ENCODE measurements at regions not wholly inside any gene's neighbourhood (a gene's known extent, or its start where the extent isn't known, plus 50 kb on each side); places are given as distances from the start of the nearest gene placed in this dataset.

GRCh38 chr9:129387822-129388221, 209.8 kb upstream of the IER5L start:
- Histone ChIP-seq H3K14ac (replicated peaks; ENCODE audit: low read depth, low read length) (no peak overlapping the region), H2AFZ (replicated peaks; ENCODE audit: low read length, poor library complexity) (no peak overlapping the region), H3K79me1 (ENCODE audit: low read depth in 1 of 2, low read length in 2 of 2) (no peaks in the 10 kb centered on the region), H3K27me3 (ENCODE audit: control insufficient read depth, insufficient read depth, low read length) (no peaks in the 10 kb centered on the region), H2BK120ac (ENCODE audit: low read depth, low read length) (no peak overlapping the region), H3K23ac (ENCODE audit: low read depth, low read length) (no peak overlapping the region), H3K4me1 (ENCODE audit: control insufficient read depth, insufficient read depth, low read length) (peaks cover 4% of the 10 kb centered on the region; the same call in 1 of the 2 replicates), H3K18ac (ENCODE audit: low read depth, low read length) (no peak overlapping the region), H2AK5ac (ENCODE audit: low read depth, low read length) (no peak overlapping the region), H3K9me1 (ENCODE audit: insufficient read depth, low read length) (no peaks in the 10 kb centered on the region), H3K4me2 (ENCODE audit: low read depth, low read length) (no peak overlapping the region), H2BK5ac (ENCODE audit: low read depth, low read length, poor library complexity, severe bottlenecking) (no peak overlapping the region), H3K36me3 (ENCODE audit: control insufficient read depth, insufficient read depth, low read length) (no peaks in the 10 kb centered on the region), H3K9me3 (ENCODE audit: control insufficient read depth, insufficient read depth, low read length) (no peaks in the 10 kb centered on the region), H2BK20ac (ENCODE audit: low read depth, low read length) (no peak overlapping the region), H3K56ac (ENCODE audit: extremely low read depth, insufficient read depth, low read length) (no peak overlapping the region), H4K20me1 (ENCODE audit: insufficient read depth, low read length) (no peaks in the 10 kb centered on the region), H2BK15ac (ENCODE audit: low read depth, low read length) (no peak overlapping the region), H3K9ac (ENCODE audit: low read depth, low read length) (no peak overlapping the region), H3K4ac (ENCODE audit: low read depth, low read length) (no peak overlapping the region), H4K91ac (ENCODE audit: insufficient read depth, low read depth, low read length) (no peak overlapping the region), H3K4me3 (ENCODE audit: insufficient read depth, low read depth, low read length) (no peak overlapping the region), H3K27ac (ENCODE audit: insufficient read depth, low read length) (no peak overlapping the region), H4K8ac (ENCODE audit: low read depth in 2 of 2, low read length in 2 of 2) (no peak overlapping the region), H4K5ac (ENCODE audit: low read depth, low read length) (no peak overlapping the region), H2AK9ac (replicated peaks; ENCODE audit: low read depth, low read length, poor library complexity) (no peak overlapping the region)
- no CpG with 5 or more reads among the region's 3 CpGs for WGBS, 2 experiments (ENCODE audit: extremely low coverage in 2 of 2, insufficient read length in 1 of 2)
- DNase-seq: no peak
- BruUV-seq (replicated peaks): no TSS peak
- CTCF ChIA-PET: no interaction called here
- TF ChIP-seq NFE2L2 (IDR thresholded peaks at IDR 0.05; ENCODE audit: low read depth, low read length): no peak
- no peak for TF ChIP-seq RFX5 (IDR thresholded peaks at IDR 0.05; ENCODE audit: low read depth, low read length)
- no peak for TF ChIP-seq CTCF (conservative IDR thresholded peaks at IDR 0.05; ENCODE audit: low read depth, low read length)
- TF ChIP-seq CHD1 (IDR thresholded peaks at IDR 0.05; ENCODE audit: low read depth, low read length): no peak
- TF ChIP-seq MXI1 (IDR thresholded peaks at IDR 0.05; ENCODE audit: borderline replicate concordance, low read depth, low read length): no peak
- dilution Hi-C loops (cut with HindIII; ENCODE audit: low sequenced_read_pairs, unreplicated experiment): no loop called here
- intact Hi-C loops (cut with micrococcal nuclease): no loop called here
- POLR2A ChIA-PET (ENCODE audit: unreplicated experiment): no interaction called here
- ATAC-seq (ENCODE audit: low read depth): no peak
- in situ Hi-C loops (cut with MboI; ENCODE audit: low sequenced_read_pairs): no loop called here
